SK-N-SH (cell line): ENCODE measurements at regions not wholly inside any gene's neighbourhood (a gene's known extent, or its start where the extent isn't known, plus 50 kb on each side); places are given as distances from the start of the nearest gene placed in this dataset.

Experiments used
- CTCF ChIA-PET: fragments of 300-600, 350-600 bp; formaldehyde crosslinking; extraction: SDS; loops from one replicate; lab custom pipeline; 2021; lab: Yijun Ruan, JAX
- POLR2A ChIA-PET: fragments of 350-600 bp; sonication (Branson Sonifier 250); formaldehyde crosslinking; extraction: SDS; loops from one replicate; lab custom pipeline; 2020; ENCODE audit warnings: antibody characterized with exemption, inconsistent platforms; lab: Yijun Ruan, JAX
- DNase-seq: peaks from one replicate; pipeline ENCODE4 v3.0.0; 2012
- H2AFZ ChIP-seq: fragments of 200-600 bp; sonication (generic); 2 replicates; pipeline ENCODE4 v1.8.1; 2016; ENCODE audit warnings: antibody characterized with exemption, mild to moderate bottlenecking, low read depth
- H3F3A ChIP-seq: fragments of 200-600 bp; sonication (generic); replicated peaks from 2 replicates; pipeline ENCODE3; 2016; ENCODE audit warnings: antibody characterized with exemption, mild to moderate bottlenecking; ENCODE audit not compliant: insufficient read depth
- H3K27ac ChIP-seq, 2 experiments: fragments of 200-500 bp in 1 of 2; fragments of 200-600 bp in 1 of 2; sonication (Bioruptor generic) in 1 of 2; sonication (generic), shearing (Covaris generic) in 1 of 2; 2 replicates each; pipeline versions ENCODE4 v1.5.1 to v1.6.1; 2014 to 2016; ENCODE audit warnings: low read depth in 2 of 2, inconsistent platforms in 1 of 2, low read length in 1 of 2, mild to moderate bottlenecking in 1 of 2, mixed read lengths in 1 of 2
- H3K27me3 ChIP-seq: fragments of 200-600 bp; sonication (generic), shearing (Covaris generic); 2 replicates; pipeline ENCODE4 v1.6.1; 2016; ENCODE audit warnings: mixed run types; ENCODE audit not compliant: insufficient read depth
- H3K36me3 ChIP-seq, 2 experiments: fragments of 200-500 bp in 1 of 2; fragments of 200-600 bp in 1 of 2; sonication (Bioruptor generic) in 1 of 2; sonication (generic) in 1 of 2; replicated peaks in 1 of 2; 2 replicates each; pipeline versions ENCODE3 to v1.5.1; 2014 to 2016; ENCODE audit warnings: low read length in 1 of 2, mild to moderate bottlenecking in 1 of 2; ENCODE audit not compliant: insufficient read depth in 2 of 2, control insufficient read depth in 1 of 2
- H3K4me1 ChIP-seq, 2 experiments: fragments of 200-500 bp in 1 of 2; fragments of 200-600 bp in 1 of 2; sonication (Bioruptor generic) in 1 of 2; sonication (generic), shearing (Covaris generic) in 1 of 2; 2 replicates each; pipeline versions ENCODE4 v1.5.1 to v1.6.1; 2014 to 2016; ENCODE audit warnings: low read depth in 1 of 2, low read length in 1 of 2, mixed run types in 1 of 2; ENCODE audit not compliant: insufficient read depth in 2 of 2, control insufficient read depth in 1 of 2
- H3K4me2 ChIP-seq: fragments of 200-600 bp; sonication (generic), shearing (Covaris generic); 2 replicates; pipeline ENCODE4 v1.6.1; 2017; ENCODE audit warnings: mixed run types
- H3K4me3 ChIP-seq, 2 experiments: fragments of 200-500 bp in 1 of 2; fragments of 200-600 bp in 1 of 2; sonication (Bioruptor generic) in 1 of 2; sonication (generic), shearing (Covaris generic) in 1 of 2; 2 replicates each; pipeline versions ENCODE4 v1.5.1 to v1.8.1; 2014 to 2016; ENCODE audit warnings: low read depth in 2 of 2, inconsistent platforms in 1 of 2, low read length in 1 of 2, mild to moderate bottlenecking in 1 of 2, mixed read lengths in 1 of 2, moderate library complexity in 1 of 2
- H3K79me2 ChIP-seq: fragments of 200-600 bp; sonication (generic); 2 replicates; pipeline ENCODE4 v1.8.1; 2017; ENCODE audit warnings: mild to moderate bottlenecking; ENCODE audit not compliant: insufficient read depth
- H3K9ac ChIP-seq: fragments of 200-600 bp; sonication (generic); 2 replicates; pipeline ENCODE4 v1.6.1; 2017; ENCODE audit warnings: mixed run types
- H3K9me2 ChIP-seq: fragments of 200-600 bp; sonication (generic); 2 replicates; pipeline ENCODE4 v1.6.1; 2017; ENCODE audit warnings: mixed run types
- H3K9me3 ChIP-seq: fragments of 200-600 bp; sonication (generic); 2 replicates; pipeline ENCODE4 v1.6.1; 2017; ENCODE audit warnings: mixed run types, mild to moderate bottlenecking, moderate library complexity
- H4K20me1 ChIP-seq: fragments of 200-600 bp; sonication (generic); 2 replicates; pipeline ENCODE4 v1.6.1; 2017; ENCODE audit warnings: mild to moderate bottlenecking, mixed run types; ENCODE audit not compliant: insufficient read depth
- CHD2 ChIP-seq: fragments of 150-350 bp; IDR thresholded peaks from 2 replicates; pipeline ENCODE4 v1.6.1; 2018; ENCODE audit warnings: low read length; ENCODE audit not compliant: partially characterized antibody
- ELF1 ChIP-seq: IDR thresholded peaks from 2 replicates; pipeline ENCODE4 v1.4.0; 2012
- EZH2phosphoT487 ChIP-seq: fragments of 200-600 bp; sonication (generic); IDR thresholded peaks from 2 replicates; pipeline ENCODE4 v1.6.1; 2017; ENCODE audit warnings: low read depth, mixed run types, mild to moderate bottlenecking, antibody characterized with exemption, moderate library complexity, borderline replicate concordance
- FOXJ3 ChIP-seq: sonication (generic); formaldehyde crosslinking; IDR thresholded peaks from 2 replicates; pipeline ENCODE4 v1.5.1; 2020; ENCODE audit warnings: mild to moderate bottlenecking, missing genetic modification reagents
- GABPA ChIP-seq: IDR thresholded peaks from 2 replicates; pipeline ENCODE4 v1.4.0; 2012; ENCODE audit warnings: low read depth, mild to moderate bottlenecking
- GATA2 ChIP-seq: sonication (generic); formaldehyde crosslinking; IDR thresholded peaks from 2 replicates; pipeline ENCODE4 v1.5.0; 2020; ENCODE audit warnings: mild to moderate bottlenecking, missing genetic modification reagents
- MEF2A ChIP-seq: IDR thresholded peaks from 2 replicates; pipeline ENCODE4 v1.4.0; 2012; ENCODE audit warnings: low read depth, borderline replicate concordance
- MXI1 ChIP-seq: IDR thresholded peaks from 2 replicates; pipeline ENCODE4 v1.6.1; 2012; ENCODE audit warnings: mild to moderate bottlenecking, low read depth, low read length, improper control_type of control experiment
- NRF1 ChIP-seq: IDR thresholded peaks from 2 replicates; pipeline ENCODE4 v1.6.1; 2012; ENCODE audit warnings: low read depth, mild to moderate bottlenecking, low read length
- RCOR1 ChIP-seq: fragments of 150-350 bp; IDR thresholded peaks from 2 replicates; pipeline ENCODE4 v1.6.1; 2017; ENCODE audit warnings: antibody characterized with exemption, low read length
- TAF1 ChIP-seq: IDR thresholded peaks from 2 replicates; pipeline ENCODE4 v1.6.1; 2012; ENCODE audit warnings: low read depth, mild to moderate bottlenecking, low read length, moderate library complexity, borderline replicate concordance
- TCF12 ChIP-seq: IDR thresholded peaks from 2 replicates; pipeline ENCODE4 v1.4.0; 2012
- TEAD4 ChIP-seq: IDR thresholded peaks from 2 replicates; pipeline ENCODE4 v1.4.0; 2012; ENCODE audit warnings: mild to moderate bottlenecking, borderline replicate concordance; ENCODE audit not compliant: insufficient read depth
- WGBS: methylation state at CpG from one replicate; pipeline ENCODE4 v1.1.6; 2017; ENCODE audit warnings: low lambda C conversion rate; 5-methylcytosine and 5-hydroxymethylcytosine counted together
- TF ChIP-seq, protein P1 (sequence below): fragments of 200-600 bp; sonication (generic); IDR thresholded peaks from 2 replicates; pipeline ENCODE4 v1.6.1; 2017; ENCODE audit warnings: antibody characterized with exemption, mild to moderate bottlenecking, moderate library complexity
- TF ChIP-seq, protein P2 (sequence below): IDR thresholded peaks from 2 replicates; pipeline ENCODE4; 2012
- TF ChIP-seq, protein P3 (sequence below): fragments of 150-350 bp; IDR thresholded peaks from 2 replicates; pipeline ENCODE4 v1.6.1; 2016; ENCODE audit warnings: mild to moderate bottlenecking, low read depth, low read length
- TF ChIP-seq, protein P4 (sequence below): IDR thresholded peaks from 2 replicates; pipeline ENCODE4 v1.6.1; 2012; ENCODE audit warnings: mild to moderate bottlenecking, low read depth, low read length, moderate library complexity
- TF ChIP-seq, protein P5 (sequence below): IDR thresholded peaks from 2 replicates; pipeline ENCODE4 v1.4.0; 2012; ENCODE audit warnings: low read depth, borderline replicate concordance

DNA sequence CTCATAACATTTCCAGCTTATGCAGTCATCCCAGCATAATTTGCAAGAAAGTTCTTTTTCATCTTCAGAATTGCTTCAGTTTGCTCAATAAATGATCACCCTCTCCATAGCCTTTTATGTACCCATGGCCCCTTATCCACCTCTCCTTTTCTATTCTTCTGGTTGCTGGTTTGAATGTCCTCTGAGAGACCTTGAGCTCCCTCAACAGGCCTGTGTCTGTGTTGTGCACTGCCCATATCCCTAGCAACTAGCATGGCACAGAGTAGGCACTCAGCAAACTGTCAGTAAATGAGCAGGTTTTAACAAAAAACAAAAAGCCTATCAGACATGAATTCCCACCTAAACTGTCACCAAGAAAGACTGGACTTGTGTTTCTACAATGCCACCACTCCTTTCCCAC lies 160.5 kb downstream of the AKAIN1 start (continued):
- TF ChIP-seq, protein P1, sequence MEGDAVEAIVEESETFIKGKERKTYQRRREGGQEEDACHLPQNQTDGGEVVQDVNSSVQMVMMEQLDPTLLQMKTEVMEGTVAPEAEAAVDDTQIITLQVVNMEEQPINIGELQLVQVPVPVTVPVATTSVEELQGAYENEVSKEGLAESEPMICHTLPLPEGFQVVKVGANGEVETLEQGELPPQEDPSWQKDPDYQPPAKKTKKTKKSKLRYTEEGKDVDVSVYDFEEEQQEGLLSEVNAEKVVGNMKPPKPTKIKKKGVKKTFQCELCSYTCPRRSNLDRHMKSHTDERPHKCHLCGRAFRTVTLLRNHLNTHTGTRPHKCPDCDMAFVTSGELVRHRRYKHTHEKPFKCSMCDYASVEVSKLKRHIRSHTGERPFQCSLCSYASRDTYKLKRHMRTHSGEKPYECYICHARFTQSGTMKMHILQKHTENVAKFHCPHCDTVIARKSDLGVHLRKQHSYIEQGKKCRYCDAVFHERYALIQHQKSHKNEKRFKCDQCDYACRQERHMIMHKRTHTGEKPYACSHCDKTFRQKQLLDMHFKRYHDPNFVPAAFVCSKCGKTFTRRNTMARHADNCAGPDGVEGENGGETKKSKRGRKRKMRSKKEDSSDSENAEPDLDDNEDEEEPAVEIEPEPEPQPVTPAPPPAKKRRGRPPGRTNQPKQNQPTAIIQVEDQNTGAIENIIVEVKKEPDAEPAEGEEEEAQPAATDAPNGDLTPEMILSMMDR: no peak
- TF ChIP-seq ELF1: no peak
- TF ChIP-seq, protein P2, sequence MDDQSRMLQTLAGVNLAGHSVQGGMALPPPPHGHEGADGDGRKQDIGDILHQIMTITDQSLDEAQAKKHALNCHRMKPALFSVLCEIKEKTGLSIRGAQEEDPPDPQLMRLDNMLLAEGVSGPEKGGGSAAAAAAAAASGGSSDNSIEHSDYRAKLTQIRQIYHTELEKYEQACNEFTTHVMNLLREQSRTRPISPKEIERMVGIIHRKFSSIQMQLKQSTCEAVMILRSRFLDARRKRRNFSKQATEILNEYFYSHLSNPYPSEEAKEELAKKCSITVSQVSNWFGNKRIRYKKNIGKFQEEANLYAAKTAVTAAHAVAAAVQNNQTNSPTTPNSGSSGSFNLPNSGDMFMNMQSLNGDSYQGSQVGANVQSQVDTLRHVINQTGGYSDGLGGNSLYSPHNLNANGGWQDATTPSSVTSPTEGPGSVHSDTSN: no peak

DNA sequence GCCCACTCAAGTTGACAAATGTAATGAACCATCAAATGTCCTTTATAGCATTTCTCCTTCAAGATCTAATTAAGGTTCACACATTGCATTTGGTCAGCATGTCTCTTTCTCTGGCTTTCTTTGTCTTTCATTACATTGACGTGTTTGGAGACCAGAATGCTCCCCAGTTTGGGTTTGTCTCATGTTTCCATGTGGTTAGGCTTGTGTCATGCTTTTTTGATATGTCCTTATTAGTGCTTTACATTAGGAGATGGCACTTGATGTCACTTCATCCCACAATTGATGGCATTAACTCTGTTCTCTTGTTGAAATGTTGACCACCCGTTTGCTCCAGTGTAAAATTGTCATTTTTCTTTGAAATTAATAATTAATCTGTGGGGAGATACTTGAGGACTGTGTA lies 165.8 kb downstream of the AKAIN1 start:
- H3K9me2 ChIP-seq: no peaks in the 10 kb centered on the region
- no peak overlapping the region for H3K4me2 ChIP-seq
- H3K4me3 ChIP-seq: no peak overlapping the region
- POLR2A ChIA-PET: no interaction called here
- H3K4me1 ChIP-seq: no peaks in the 10 kb centered on the region
- WGBS: 2% methylated on average over 2 of the region's 2 CpGs
- H3K27me3 ChIP-seq: no peaks in the 10 kb centered on the region
- no peak overlapping the region for H3K9ac ChIP-seq
- no peak for DNase-seq
- CTCF ChIA-PET: no interaction called here
- H3K79me2 ChIP-seq: no peaks in the 10 kb centered on the region
- no peak overlapping the region for H2AFZ ChIP-seq
- H3F3A ChIP-seq: no peaks in the 10 kb centered on the region
- H3K36me3 ChIP-seq: no peaks in the 10 kb centered on the region
- no peaks in the 10 kb centered on the region for H4K20me1 ChIP-seq
- peaks cover 9% of the 10 kb centered on the region; the same call in 1 of the 2 replicates for H3K9me3 ChIP-seq
- H3K27ac ChIP-seq: no peak overlapping the region
- TF ChIP-seq MEF2A: no peak
- no peak for TF ChIP-seq EZH2phosphoT487
- TF ChIP-seq NRF1: no peak
- TF ChIP-seq, protein P2: no peak
- no peak for TF ChIP-seq GATA2 (CRISPR knock-in tag)
- TF ChIP-seq, protein P3, sequence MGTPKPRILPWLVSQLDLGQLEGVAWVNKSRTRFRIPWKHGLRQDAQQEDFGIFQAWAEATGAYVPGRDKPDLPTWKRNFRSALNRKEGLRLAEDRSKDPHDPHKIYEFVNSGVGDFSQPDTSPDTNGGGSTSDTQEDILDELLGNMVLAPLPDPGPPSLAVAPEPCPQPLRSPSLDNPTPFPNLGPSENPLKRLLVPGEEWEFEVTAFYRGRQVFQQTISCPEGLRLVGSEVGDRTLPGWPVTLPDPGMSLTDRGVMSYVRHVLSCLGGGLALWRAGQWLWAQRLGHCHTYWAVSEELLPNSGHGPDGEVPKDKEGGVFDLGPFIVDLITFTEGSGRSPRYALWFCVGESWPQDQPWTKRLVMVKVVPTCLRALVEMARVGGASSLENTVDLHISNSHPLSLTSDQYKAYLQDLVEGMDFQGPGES: no peak
- TF ChIP-seq GABPA: no peak
- TF ChIP-seq MXI1: no peak
- TF ChIP-seq, protein P4, sequence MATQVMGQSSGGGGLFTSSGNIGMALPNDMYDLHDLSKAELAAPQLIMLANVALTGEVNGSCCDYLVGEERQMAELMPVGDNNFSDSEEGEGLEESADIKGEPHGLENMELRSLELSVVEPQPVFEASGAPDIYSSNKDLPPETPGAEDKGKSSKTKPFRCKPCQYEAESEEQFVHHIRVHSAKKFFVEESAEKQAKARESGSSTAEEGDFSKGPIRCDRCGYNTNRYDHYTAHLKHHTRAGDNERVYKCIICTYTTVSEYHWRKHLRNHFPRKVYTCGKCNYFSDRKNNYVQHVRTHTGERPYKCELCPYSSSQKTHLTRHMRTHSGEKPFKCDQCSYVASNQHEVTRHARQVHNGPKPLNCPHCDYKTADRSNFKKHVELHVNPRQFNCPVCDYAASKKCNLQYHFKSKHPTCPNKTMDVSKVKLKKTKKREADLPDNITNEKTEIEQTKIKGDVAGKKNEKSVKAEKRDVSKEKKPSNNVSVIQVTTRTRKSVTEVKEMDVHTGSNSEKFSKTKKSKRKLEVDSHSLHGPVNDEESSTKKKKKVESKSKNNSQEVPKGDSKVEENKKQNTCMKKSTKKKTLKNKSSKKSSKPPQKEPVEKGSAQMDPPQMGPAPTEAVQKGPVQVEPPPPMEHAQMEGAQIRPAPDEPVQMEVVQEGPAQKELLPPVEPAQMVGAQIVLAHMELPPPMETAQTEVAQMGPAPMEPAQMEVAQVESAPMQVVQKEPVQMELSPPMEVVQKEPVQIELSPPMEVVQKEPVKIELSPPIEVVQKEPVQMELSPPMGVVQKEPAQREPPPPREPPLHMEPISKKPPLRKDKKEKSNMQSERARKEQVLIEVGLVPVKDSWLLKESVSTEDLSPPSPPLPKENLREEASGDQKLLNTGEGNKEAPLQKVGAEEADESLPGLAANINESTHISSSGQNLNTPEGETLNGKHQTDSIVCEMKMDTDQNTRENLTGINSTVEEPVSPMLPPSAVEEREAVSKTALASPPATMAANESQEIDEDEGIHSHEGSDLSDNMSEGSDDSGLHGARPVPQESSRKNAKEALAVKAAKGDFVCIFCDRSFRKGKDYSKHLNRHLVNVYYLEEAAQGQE: no peak
- no peak for TF ChIP-seq TCF12
- no peak for TF ChIP-seq FOXJ3 (CRISPR knock-in tag)
- TF ChIP-seq, protein P5, sequence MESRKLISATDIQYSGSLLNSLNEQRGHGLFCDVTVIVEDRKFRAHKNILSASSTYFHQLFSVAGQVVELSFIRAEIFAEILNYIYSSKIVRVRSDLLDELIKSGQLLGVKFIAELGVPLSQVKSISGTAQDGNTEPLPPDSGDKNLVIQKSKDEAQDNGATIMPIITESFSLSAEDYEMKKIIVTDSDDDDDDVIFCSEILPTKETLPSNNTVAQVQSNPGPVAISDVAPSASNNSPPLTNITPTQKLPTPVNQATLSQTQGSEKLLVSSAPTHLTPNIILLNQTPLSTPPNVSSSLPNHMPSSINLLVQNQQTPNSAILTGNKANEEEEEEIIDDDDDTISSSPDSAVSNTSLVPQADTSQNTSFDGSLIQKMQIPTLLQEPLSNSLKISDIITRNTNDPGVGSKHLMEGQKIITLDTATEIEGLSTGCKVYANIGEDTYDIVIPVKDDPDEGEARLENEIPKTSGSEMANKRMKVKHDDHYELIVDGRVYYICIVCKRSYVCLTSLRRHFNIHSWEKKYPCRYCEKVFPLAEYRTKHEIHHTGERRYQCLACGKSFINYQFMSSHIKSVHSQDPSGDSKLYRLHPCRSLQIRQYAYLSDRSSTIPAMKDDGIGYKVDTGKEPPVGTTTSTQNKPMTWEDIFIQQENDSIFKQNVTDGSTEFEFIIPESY: no peak
- TF ChIP-seq, protein P1: no peak
- no peak for TF ChIP-seq CHD2
- no peak for TF ChIP-seq TEAD4
- no peak for TF ChIP-seq RCOR1
- no peak for TF ChIP-seq TAF1
